ENCODE measurements at regions not wholly inside any gene's neighbourhood (a gene's known extent, or its start where the extent isn't known, plus 50 kb on each side); places are given as distances from the start of the nearest gene placed in this dataset.
"Not testable (repeated sequence)": the region's sequence is repeated elsewhere in the genome, so short reads cannot be mapped to it uniquely, and the experiment has no call there.

DNA sequence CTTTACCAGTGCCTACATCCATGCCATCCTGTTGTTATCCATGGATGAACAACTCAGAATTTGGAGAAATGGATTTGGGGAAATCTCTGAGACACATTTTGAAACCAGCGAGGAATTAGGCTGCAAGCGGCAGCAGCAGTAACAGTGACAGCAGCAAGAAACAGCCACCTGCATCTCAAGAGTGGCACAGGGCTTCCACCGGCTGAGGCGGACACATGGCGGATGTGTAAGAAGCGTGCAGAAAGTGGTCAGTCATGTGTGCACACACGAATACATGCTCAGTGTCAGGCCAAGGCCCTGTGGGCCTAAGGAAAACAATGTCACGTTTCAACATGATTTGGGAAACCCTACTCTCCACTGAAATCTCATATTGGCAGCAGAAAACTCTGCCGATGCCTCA, 344.0 kb downstream of the ANAPC1 start:
- not testable (repeated sequence) for TF ChIP-seq CTCF, POLR2A (IDR thresholded peaks at IDR 0.05)

Data from esophagus squamous epithelium (tissue), 4 donors.